ENCODE measurements at regions not wholly inside any gene's neighbourhood (a gene's known extent, or its start where the extent isn't known, plus 50 kb on each side); places are given as distances from the start of the nearest gene placed in this dataset.

- TF ChIP-seq CTCF (IDR thresholded peaks at IDR 0.05) (no peak), POLR2A (IDR thresholded peaks at IDR 0.05) (no peak)
Measured at GRCh38 chrX:95974890-95975289, 709.8 kb upstream of the DIAPH2 start.
